Retinal pigment epithelial cell (primary cell): ENCODE measurements at regions not wholly inside any gene's neighbourhood (a gene's known extent, or its start where the extent isn't known, plus 50 kb on each side); places are given as distances from the start of the nearest gene placed in this dataset.
"Not testable (repeated sequence)": the region's sequence is repeated elsewhere in the genome, so short reads cannot be mapped to it uniquely, and the experiment has no call there.

Experiments used
- DNase-seq: peaks from one replicate; pipeline ENCODE4 v3.0.0-alpha.2; 2010; ENCODE audit warnings: low read depth
- H3K4me3 ChIP-seq: 2 replicates; pipeline ENCODE4 v1.5.1; 2011; ENCODE audit warnings: mild to moderate bottlenecking, low read length, control low read depth, moderate library complexity
- CTCF ChIP-seq: conservative IDR thresholded peaks from 2 replicates; pipeline ENCODE4 v1.5.1; 2011; ENCODE audit warnings: low read depth, low read length, control low read depth, inconsistent platforms

- no peak for TF ChIP-seq CTCF
- DNase-seq, result no peak
- no peak overlapping the region for H3K4me3 ChIP-seq
These were observed 191.6 kb downstream of the NUFIP1 start for GRCh38 chr13:44797685-44798084.

GRCh38 chr13:44796597-44797490, 192.4 kb downstream of the NUFIP1 start:
- H3K4me3 ChIP-seq, result no peak overlapping the region
- peak; percentile 67 for DNase-seq
- no peak for TF ChIP-seq CTCF

GRCh38 chr13:44796039-44796438, 193.2 kb downstream of the NUFIP1 start:
- H3K4me3 ChIP-seq, DNase-seq: not testable (repeated sequence)

GRCh38 chr13:44795176-44795575, 194.1 kb downstream of the NUFIP1 start:
- H3K4me3 ChIP-seq, result no peak overlapping the region
- no peak for TF ChIP-seq CTCF
- no peak for DNase-seq

- no peak for TF ChIP-seq CTCF
- H3K4me3 ChIP-seq, result no peak overlapping the region
- DNase-seq, result no peak
These were observed 197.2 kb downstream of the NUFIP1 start for GRCh38 chr13:44792096-44792495.

GRCh38 chr13:44790289-44790688, 199.0 kb downstream of the NUFIP1 start:
- no peak for TF ChIP-seq CTCF

GRCh38 chr13:44787617-44788016, 201.7 kb downstream of the NUFIP1 start:
- DNase-seq, result no peak
- TF ChIP-seq CTCF, result no peak

More at GRCh38 chr13:44790289-44790688, 199.0 kb downstream of the NUFIP1 start:
- DNase-seq, result no peak
- H3K4me3 ChIP-seq, result no peak overlapping the region

More at GRCh38 chr13:44787617-44788016, 201.7 kb downstream of the NUFIP1 start:
- no peak overlapping the region for H3K4me3 ChIP-seq
